IMR-90 (cell line): ENCODE measurements at regions not wholly inside any gene's neighbourhood (a gene's known extent, or its start where the extent isn't known, plus 50 kb on each side); places are given as distances from the start of the nearest gene placed in this dataset.

Source experiments
- ATAC-seq: fragments of 200-7000 bp; cut with Tn5 transposase; 2 replicates; pipeline ENCODE4 v1.9.1; 2020; ENCODE audit warnings: low read depth, mild to moderate bottlenecking, moderate library complexity
- BruUV-seq: library from RNA; stranded (reverse); fragments of 400-500 nt; replicated peaks from 2 replicates; lab custom pipeline; 2021; lab: Mats Ljungman, UMichigan
- CTCF ChIA-PET: fragments of 300-600 bp; formaldehyde crosslinking; extraction: SDS; loops from one replicate; lab custom pipeline; 2021; ENCODE audit warnings: antibody characterized with exemption; lab: Yijun Ruan, JAX
- POLR2A ChIA-PET: fragments of 300-600 bp; sonication (Branson Sonifier 250); formaldehyde crosslinking; loops from one replicate; lab custom pipeline; 2022; ENCODE audit warnings: antibody characterized with exemption; ENCODE audit not compliant: unreplicated experiment; lab: Charles Lee
- DNase-seq: peaks from one replicate; pipeline ENCODE4 v3.0.0; 2013
- H2AFZ ChIP-seq: replicated peaks from 2 replicates; pipeline ENCODE3; 2013; ENCODE audit warnings: low read length, mild to moderate bottlenecking; ENCODE audit not compliant: poor library complexity
- H2AK5ac ChIP-seq: 2 replicates; pipeline ENCODE4 v1.6.1; 2013; ENCODE audit warnings: low read depth, low read length, inconsistent platforms
- H2AK9ac ChIP-seq: replicated peaks from 2 replicates; pipeline ENCODE3; 2013; ENCODE audit warnings: mild to moderate bottlenecking, low read depth, low read length, moderate library complexity; ENCODE audit not compliant: poor library complexity
- H2BK120ac ChIP-seq: 2 replicates; pipeline ENCODE4 v1.6.1; 2013; ENCODE audit warnings: low read depth, low read length, inconsistent platforms
- H2BK15ac ChIP-seq: 3 replicates; pipeline ENCODE4 v1.6.1; 2013; ENCODE audit warnings: low read depth, low read length, inconsistent platforms
- H2BK20ac ChIP-seq: 2 replicates; pipeline ENCODE4 v1.6.1; 2013; ENCODE audit warnings: low read depth, mild to moderate bottlenecking, inconsistent platforms, low read length, moderate library complexity
- H2BK5ac ChIP-seq: 2 replicates; pipeline ENCODE4 v1.6.1; 2013; ENCODE audit warnings: mild to moderate bottlenecking, low read depth, low read length, inconsistent platforms; ENCODE audit not compliant: poor library complexity, severe bottlenecking
- H3K14ac ChIP-seq: replicated peaks from 2 replicates; pipeline ENCODE4 v1.6.1; 2013; ENCODE audit warnings: low read depth, low read length, inconsistent platforms
- H3K18ac ChIP-seq: 2 replicates; pipeline ENCODE4 v1.6.1; 2013; ENCODE audit warnings: low read depth, low read length, control low read depth
- H3K23ac ChIP-seq: 2 replicates; pipeline ENCODE4 v1.6.1; 2013; ENCODE audit warnings: low read depth, low read length, inconsistent platforms
- H3K27ac ChIP-seq: 2 replicates; pipeline ENCODE4 v1.5.1; 2013; ENCODE audit warnings: mild to moderate bottlenecking, control low read depth, low read length; ENCODE audit not compliant: insufficient read depth
- H3K27me3 ChIP-seq: 2 replicates; pipeline ENCODE4 v1.6.1; 2013; ENCODE audit warnings: low read length; ENCODE audit not compliant: control insufficient read depth, insufficient read depth
- H3K36me3 ChIP-seq: 2 replicates; pipeline ENCODE4 v1.6.1; 2013; ENCODE audit warnings: low read length, mixed read lengths; ENCODE audit not compliant: control insufficient read depth, insufficient read depth
- H3K4ac ChIP-seq: 2 replicates; pipeline ENCODE4 v1.6.1; 2013; ENCODE audit warnings: low read depth, low read length, inconsistent platforms
- H3K4me1 ChIP-seq: 2 replicates; pipeline ENCODE4 v1.6.1; 2013; ENCODE audit warnings: low read length, mixed read lengths; ENCODE audit not compliant: control insufficient read depth, insufficient read depth
- H3K4me2 ChIP-seq: 2 replicates; pipeline ENCODE4 v1.6.1; 2013; ENCODE audit warnings: low read depth, mild to moderate bottlenecking, control low read depth, low read length, moderate library complexity
- H3K4me3 ChIP-seq: 2 replicates; pipeline ENCODE4 v1.5.1; 2013; ENCODE audit warnings: low read depth, mild to moderate bottlenecking, control low read depth, low read length, moderate library complexity; ENCODE audit not compliant: insufficient read depth
- H3K56ac ChIP-seq: 2 replicates; pipeline ENCODE4 v1.6.1; 2013; ENCODE audit warnings: low read length, inconsistent platforms; ENCODE audit not compliant: insufficient read depth; ENCODE audit errors: extremely low read depth
- H3K79me1 ChIP-seq, 2 experiments: 2 replicates each; pipeline ENCODE4 v1.6.1; 2013; ENCODE audit warnings: low read length in 2 of 2, inconsistent platforms in 1 of 2, low read depth in 1 of 2
- H3K9ac ChIP-seq: 2 replicates; pipeline ENCODE4 v1.6.1; 2013; ENCODE audit warnings: low read depth, low read length, control low read depth
- H3K9me1 ChIP-seq: 2 replicates; pipeline ENCODE4 v1.6.1; 2013; ENCODE audit warnings: low read length, inconsistent platforms; ENCODE audit not compliant: insufficient read depth
- H3K9me3 ChIP-seq: 2 replicates; pipeline ENCODE4 v1.6.1; 2013; ENCODE audit warnings: low read length; ENCODE audit not compliant: control insufficient read depth, insufficient read depth
- H4K20me1 ChIP-seq: 2 replicates; pipeline ENCODE4 v1.6.1; 2013; ENCODE audit warnings: low read length, inconsistent platforms; ENCODE audit not compliant: insufficient read depth
- H4K5ac ChIP-seq: 2 replicates; pipeline ENCODE4 v1.6.1; 2013; ENCODE audit warnings: mild to moderate bottlenecking, low read depth, low read length, control low read depth
- H4K8ac ChIP-seq, 2 experiments: 2 replicates each; pipeline ENCODE4 v1.6.1; 2013; ENCODE audit warnings: low read depth in 2 of 2, low read length in 2 of 2, control low read depth in 1 of 2, inconsistent platforms in 1 of 2
- H4K91ac ChIP-seq: 2 replicates; pipeline ENCODE4 v1.6.1; 2013; ENCODE audit warnings: low read depth, low read length, inconsistent platforms; ENCODE audit not compliant: insufficient read depth
- FOS ChIP-seq: fragments of 150-350 bp; IDR thresholded peaks from 2 replicates; pipeline ENCODE4 v1.6.1; 2016; ENCODE audit warnings: low read depth, low read length
- MAFK ChIP-seq: IDR thresholded peaks from 2 replicates; pipeline ENCODE4 v1.6.1; 2012; ENCODE audit warnings: low read depth, low read length, improper control_type of control experiment
- MXI1 ChIP-seq: IDR thresholded peaks from 2 replicates; pipeline ENCODE4 v1.6.1; 2012; ENCODE audit warnings: low read depth, mild to moderate bottlenecking, low read length, moderate library complexity, borderline replicate concordance
- RFX5 ChIP-seq: IDR thresholded peaks from 2 replicates; pipeline ENCODE4 v1.8.0; 2012; ENCODE audit warnings: low read depth, mild to moderate bottlenecking, low read length, moderate library complexity
- WGBS, 2 experiments: methylation state at CpG; one replicate each; pipeline versions ENCODE4 v1.1.5 to v1.1.7; 2013; ENCODE audit warnings: missing lambda C conversion rate in 2 of 2; ENCODE audit not compliant: insufficient read length in 1 of 2; ENCODE audit errors: extremely low coverage in 2 of 2; 5-methylcytosine and 5-hydroxymethylcytosine counted together
- dilution Hi-C: fragments of 300-500 bp; cut with HindIII; formaldehyde crosslinking; loops from one replicate; pipeline ENCODE4 v1.14.3; 2018; ENCODE audit warnings: low sequenced_read_pairs; ENCODE audit not compliant: unreplicated experiment
- in situ Hi-C: fragments of 300-500 bp; cut with MboI; formaldehyde crosslinking; loops from 3 replicates; pipeline ENCODE4 v1.14.3; 2019; ENCODE audit warnings: low sequenced_read_pairs, inconsistent platforms, mixed read lengths
- intact Hi-C: fragments of 100-400 bp; cut with micrococcal nuclease; formaldehyde crosslinking; loops from 2 replicates; pipeline ENCODE4 v1.10.0; 2022
- TF ChIP-seq, protein P1 (sequence below): fragments of 150-350 bp; IDR thresholded peaks from 2 replicates; pipeline ENCODE4 v1.6.1; 2016; ENCODE audit warnings: low read depth, mild to moderate bottlenecking, low read length, moderate library complexity, borderline replicate concordance

DNA sequence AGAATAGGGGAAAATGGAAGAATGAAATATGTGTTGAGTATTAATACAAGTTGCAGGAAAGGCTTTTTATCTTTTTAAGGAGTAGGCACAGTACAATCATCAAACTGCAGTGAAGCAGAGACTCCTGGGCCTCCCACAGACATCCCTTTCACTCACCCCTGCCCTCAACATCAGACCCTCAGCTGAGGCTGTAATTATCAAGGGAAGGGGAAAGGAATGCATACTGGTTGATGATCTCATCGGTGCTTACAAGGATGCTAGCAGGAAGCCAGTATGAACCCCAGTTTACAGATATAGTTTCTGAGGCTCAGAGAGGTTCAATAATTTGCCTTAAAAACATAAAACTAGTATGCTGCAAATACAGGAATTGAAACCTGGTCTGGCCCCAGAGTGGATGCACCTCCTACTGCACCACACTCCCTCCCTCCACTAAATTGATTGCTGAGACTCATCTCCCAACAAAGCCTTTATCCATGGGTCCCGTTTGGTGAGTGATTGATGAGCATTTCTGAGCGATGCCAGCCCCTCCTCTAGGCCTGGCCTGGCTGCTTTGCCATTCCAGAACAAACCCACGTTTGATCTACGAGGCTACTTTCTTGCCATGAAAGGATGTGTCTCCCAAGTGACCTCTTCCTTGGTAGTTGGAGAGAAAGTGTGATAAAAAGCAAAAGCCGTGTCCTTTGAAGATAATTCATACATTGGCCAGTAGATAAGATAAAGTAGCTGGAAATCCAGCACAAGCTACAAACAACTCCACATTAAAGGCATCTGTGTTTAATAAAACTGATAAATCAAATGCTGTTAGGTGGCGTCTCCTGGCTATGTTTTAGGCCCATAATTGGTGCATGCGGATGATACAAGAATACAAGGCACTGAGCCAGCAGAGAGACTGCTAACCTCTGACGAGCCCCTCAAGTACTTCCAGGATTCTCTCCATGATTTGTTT, 233.9 kb upstream of the CAMK1G start:
- no CpG with 5 or more reads among the region's 9 CpGs for WGBS, 2 experiments
- H2AK5ac ChIP-seq = no peak overlapping the region
- H2AK9ac ChIP-seq = no peak overlapping the region
- DNase-seq = peak; percentile 55
- CTCF ChIA-PET = no interaction called here
- no peak overlapping the region for H3K4me3 ChIP-seq
- H3K14ac ChIP-seq = no peak overlapping the region
- no peaks in the 10 kb centered on the region for H3K36me3 ChIP-seq
- peak; percentile 74 for ATAC-seq
- H3K27me3 ChIP-seq = no peaks in the 10 kb centered on the region
- no peak overlapping the region for H4K5ac ChIP-seq
- no peak overlapping the region for H4K91ac ChIP-seq
- POLR2A ChIA-PET = no interaction called here
- H2BK120ac ChIP-seq = no peak overlapping the region
- no peak overlapping the region for H3K4me2 ChIP-seq
- in situ Hi-C loops = loop anchor here (10.0 kb wide), 1 partner anchor 85 kb away; no protein-coding TSS in a partner anchor
- H3K4ac ChIP-seq = no peak overlapping the region
- intact Hi-C loops = loop anchor here (10.0 kb wide), 1 partner anchor 1105 kb away; the partner anchor contains the start of gene PLXNA2
- no peaks in the 10 kb centered on the region for H4K20me1 ChIP-seq
- H3K9me1 ChIP-seq = no peaks in the 10 kb centered on the region
- TF ChIP-seq, protein P1, sequence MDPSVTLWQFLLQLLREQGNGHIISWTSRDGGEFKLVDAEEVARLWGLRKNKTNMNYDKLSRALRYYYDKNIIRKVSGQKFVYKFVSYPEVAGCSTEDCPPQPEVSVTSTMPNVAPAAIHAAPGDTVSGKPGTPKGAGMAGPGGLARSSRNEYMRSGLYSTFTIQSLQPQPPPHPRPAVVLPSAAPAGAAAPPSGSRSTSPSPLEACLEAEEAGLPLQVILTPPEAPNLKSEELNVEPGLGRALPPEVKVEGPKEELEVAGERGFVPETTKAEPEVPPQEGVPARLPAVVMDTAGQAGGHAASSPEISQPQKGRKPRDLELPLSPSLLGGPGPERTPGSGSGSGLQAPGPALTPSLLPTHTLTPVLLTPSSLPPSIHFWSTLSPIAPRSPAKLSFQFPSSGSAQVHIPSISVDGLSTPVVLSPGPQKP = no peak
- TF ChIP-seq MAFK (no peak), MXI1 (no peak), RFX5 (no peak), FOS (no peak)
- H3K23ac ChIP-seq = no peak overlapping the region
- H3K79me1 ChIP-seq = no peaks in the 10 kb centered on the region
- H2BK5ac ChIP-seq = no peak overlapping the region
- H3K4me1 ChIP-seq = no peaks in the 10 kb centered on the region
- dilution Hi-C loops = no loop called here
- no TSS peak for BruUV-seq
- H3K56ac ChIP-seq = no peak overlapping the region
- peak overlapping the region; percentile 47 for H2AFZ ChIP-seq
- H2BK20ac ChIP-seq = no peak overlapping the region
- H3K9ac ChIP-seq = no peak overlapping the region
- H3K18ac ChIP-seq = no peak overlapping the region
- no peak overlapping the region for H3K27ac ChIP-seq
- no peaks in the 10 kb centered on the region for H3K9me3 ChIP-seq
- no peak overlapping the region for H2BK15ac ChIP-seq
- H4K8ac ChIP-seq = no peak overlapping the region
